ENCODE measurements at regions not wholly inside any gene's neighbourhood (a gene's known extent, or its start where the extent isn't known, plus 50 kb on each side); places are given as distances from the start of the nearest gene placed in this dataset.

GRCh38 chr19:31046024-31046423, 303.2 kb downstream of the TSHZ3 start (continued):
- TF ChIP-seq ASH2L (IDR thresholded peaks at IDR 0.05; ENCODE audit: low read length) (no peak), MAX (IDR thresholded peaks at IDR 0.05) (no peak)
